Suprapubic skin (tissue), 4 donors: ENCODE measurements at regions not wholly inside any gene's neighbourhood (a gene's known extent, or its start where the extent isn't known, plus 50 kb on each side); places are given as distances from the start of the nearest gene placed in this dataset.

ENCODE experiments used
- EP300 ChIP-seq: sonication (generic); formaldehyde crosslinking; IDR thresholded peaks from one replicate; pipeline ENCODE4 v1.6.1; 2017; ENCODE audit warnings: antibody characterized with exemption
- POLR2A ChIP-seq, 2 donors: fragments of 450-650 bp; IDR thresholded peaks; one replicate each; pipeline ENCODE4 v1.6.1; 2017; ENCODE audit warnings: antibody characterized with exemption in 2 of 2, mild to moderate bottlenecking in 2 of 2, moderate library complexity in 2 of 2
- POLR2AphosphoS5 ChIP-seq, 3 donors: sonication (generic); formaldehyde crosslinking; IDR thresholded peaks; one replicate each; pipeline ENCODE4 v1.6.1; 2017; ENCODE audit warnings: antibody characterized with exemption in 3 of 3
- TF ChIP-seq, protein P1 (sequence below), 2 donors: fragments of 200-600 bp in 1 of 2; fragments of 450-650 bp in 1 of 2; sonication (generic) in 1 of 2; IDR thresholded peaks; one replicate each; pipeline ENCODE4 v1.5.1; 2016 to 2019; ENCODE audit warnings: antibody characterized with exemption in 2 of 2, mild to moderate bottlenecking in 1 of 2, moderate library complexity in 1 of 2

DNA sequence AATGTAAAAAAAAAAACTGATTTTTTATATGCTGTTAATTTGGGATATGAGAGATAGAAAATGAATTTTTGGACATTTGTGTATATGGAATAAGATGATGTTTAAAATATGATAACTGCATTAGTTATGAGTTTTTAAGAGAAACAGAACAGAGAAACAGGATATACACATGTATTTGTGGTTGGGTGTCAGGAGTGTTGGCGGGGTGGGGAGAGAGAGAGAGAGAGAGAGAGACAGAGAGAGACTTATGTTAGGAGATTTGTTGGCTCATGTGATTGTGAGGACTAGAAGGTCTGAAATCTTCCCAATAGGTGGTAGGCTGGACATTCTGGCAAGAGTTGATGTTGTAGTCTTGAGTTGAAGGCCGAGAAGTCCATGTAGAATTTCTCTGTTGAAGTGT lies 1121.6 kb upstream of the GBE1 start:
- TF ChIP-seq, protein P1, sequence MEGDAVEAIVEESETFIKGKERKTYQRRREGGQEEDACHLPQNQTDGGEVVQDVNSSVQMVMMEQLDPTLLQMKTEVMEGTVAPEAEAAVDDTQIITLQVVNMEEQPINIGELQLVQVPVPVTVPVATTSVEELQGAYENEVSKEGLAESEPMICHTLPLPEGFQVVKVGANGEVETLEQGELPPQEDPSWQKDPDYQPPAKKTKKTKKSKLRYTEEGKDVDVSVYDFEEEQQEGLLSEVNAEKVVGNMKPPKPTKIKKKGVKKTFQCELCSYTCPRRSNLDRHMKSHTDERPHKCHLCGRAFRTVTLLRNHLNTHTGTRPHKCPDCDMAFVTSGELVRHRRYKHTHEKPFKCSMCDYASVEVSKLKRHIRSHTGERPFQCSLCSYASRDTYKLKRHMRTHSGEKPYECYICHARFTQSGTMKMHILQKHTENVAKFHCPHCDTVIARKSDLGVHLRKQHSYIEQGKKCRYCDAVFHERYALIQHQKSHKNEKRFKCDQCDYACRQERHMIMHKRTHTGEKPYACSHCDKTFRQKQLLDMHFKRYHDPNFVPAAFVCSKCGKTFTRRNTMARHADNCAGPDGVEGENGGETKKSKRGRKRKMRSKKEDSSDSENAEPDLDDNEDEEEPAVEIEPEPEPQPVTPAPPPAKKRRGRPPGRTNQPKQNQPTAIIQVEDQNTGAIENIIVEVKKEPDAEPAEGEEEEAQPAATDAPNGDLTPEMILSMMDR (IDR thresholded peaks at IDR 0.05) = no peak
- TF ChIP-seq POLR2A (IDR thresholded peaks at IDR 0.05) = no peak
- no peak for TF ChIP-seq POLR2AphosphoS5 (IDR thresholded peaks at IDR 0.05)
- TF ChIP-seq EP300 = no peak
